HG03175 (cell line): ENCODE measurements at regions not wholly inside any gene's neighbourhood (a gene's known extent, or its start where the extent isn't known, plus 50 kb on each side); places are given as distances from the start of the nearest gene placed in this dataset.

Experiments
- ATAC-seq: cut with Tn5 transposase; IDR thresholded peaks from one replicate; pipeline ENCODE4 v1.9.1; 2021; ENCODE audit warnings: mild to moderate bottlenecking, moderate library complexity; ENCODE audit not compliant: unreplicated experiment

DNA sequence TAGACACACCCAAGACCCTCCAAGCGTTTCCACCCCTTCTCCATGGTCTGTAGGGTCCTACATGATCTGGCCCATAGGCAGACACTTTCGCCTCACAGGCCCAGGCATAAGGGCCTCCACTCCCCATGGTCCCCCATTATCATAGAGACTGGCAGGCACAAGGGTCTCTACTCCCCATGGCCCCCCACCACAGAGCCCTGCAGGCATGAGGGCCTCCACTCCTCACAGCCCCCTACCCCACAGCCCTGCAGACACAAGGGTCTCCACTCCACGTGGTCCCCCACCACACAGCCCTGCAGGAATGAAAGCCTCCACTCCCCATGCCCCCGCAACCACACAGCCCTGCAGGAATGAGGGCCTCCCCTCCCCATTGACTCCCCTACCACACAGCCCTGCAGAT, 159.7 kb upstream of the AGAP1 start:
- ATAC-seq: no peak

DNA sequence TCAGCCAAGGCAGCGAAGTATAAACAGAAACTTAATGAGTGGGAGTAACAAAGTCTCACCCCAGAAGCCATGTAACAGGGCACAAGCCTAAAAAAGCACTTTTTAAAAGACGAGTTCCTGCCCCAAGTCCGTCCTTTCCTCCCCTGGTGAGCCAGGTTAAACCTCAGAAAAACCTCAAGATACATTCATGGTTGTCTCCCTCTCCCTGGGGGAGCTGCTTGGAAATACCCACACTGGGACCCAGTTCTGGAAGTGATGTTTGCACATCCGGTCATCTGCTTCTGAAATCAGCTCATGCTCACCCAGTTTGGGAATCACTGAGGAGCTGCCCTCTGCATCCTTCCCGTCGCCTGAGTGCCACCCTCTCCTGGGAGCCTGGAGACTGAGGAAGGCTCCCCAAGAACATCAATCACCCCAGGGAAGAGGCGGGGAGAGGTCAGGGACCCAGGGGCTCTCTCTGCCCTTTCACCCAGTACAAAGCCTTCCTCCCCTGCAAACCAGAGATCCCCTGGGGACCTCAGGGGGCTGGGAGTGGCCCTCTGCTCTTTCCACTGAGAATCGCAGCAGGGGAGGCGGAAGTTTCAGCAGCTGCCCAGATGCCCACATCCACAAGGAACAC, 150.6 kb upstream of the AGAP1 start:
- ATAC-seq: no peak

DNA sequence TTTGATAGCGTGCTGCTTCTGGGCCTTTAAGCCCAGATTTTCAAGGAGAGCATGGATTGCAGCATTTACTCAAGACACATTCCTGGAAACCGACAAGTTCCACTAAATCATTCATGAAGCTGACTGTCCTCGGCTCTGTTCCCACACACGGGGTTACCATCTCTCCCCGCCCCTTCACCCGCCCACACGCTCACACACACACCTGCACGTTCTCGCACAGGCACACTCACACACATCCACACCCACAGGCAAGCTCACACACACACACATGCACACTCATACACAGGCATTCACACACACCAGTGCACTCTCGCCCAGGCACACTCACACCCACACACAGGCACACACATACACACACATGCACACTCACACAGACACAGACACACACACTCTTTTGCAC, 150.0 kb upstream of the AGAP1 start:
- no peak for ATAC-seq

DNA sequence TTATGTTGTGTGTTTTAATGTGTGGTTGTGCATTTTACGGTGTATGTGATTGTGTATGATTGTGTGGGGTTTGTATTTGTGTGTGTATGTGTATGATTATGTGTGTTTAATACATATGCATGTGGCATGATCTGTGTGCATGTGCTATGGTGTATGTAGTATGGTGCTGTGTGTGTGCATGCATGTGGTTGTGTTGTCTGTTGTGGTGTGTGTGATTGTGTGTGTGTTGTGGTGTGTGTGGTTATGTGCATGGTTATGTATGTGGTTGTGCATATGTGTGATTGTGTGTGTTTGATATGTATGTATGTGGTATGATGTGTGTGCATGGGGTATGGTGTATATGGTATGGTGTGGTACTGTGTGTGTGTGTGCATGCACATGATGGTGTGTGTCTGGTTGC, 148.1 kb upstream of the AGAP1 start:
- no peak for ATAC-seq

DNA sequence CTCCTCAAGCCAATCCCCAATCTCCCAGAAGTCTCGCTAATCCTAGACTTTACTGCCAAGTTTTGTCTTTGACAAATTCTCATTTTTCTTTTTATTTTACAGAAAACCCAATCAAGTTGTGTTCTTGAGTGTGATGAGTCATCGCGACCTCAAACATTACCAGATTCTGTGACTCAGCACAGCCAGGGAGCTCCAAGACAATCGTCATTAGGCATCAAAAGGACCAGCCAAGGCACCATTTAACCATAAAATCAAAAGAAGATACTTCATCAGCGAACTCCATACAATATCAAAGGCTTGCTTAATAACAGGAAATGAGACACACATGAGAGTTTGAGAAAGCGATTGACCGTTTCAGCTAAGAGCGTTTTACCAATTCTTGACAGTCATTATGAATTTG, 146.2 kb upstream of the AGAP1 start:
- no peak for ATAC-seq

DNA sequence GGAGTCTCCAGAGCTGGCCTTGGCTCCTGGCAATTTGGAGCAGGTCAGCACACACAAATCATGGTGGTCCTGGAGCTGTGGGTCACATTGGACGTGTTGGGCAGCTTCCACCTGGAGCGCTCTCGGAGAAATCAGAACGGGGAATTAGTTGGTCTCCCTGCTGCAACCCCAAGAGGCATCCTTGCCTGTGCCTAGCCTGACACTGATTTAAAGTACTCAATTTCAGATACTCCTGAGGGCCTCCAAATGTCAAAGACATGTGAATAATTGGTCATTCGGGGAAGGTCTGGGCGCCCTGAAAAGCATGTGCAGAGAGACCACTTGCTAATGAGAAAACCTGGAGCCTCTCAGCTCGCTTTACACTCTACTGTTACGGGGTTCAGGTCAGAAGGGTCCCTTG, 145.5 kb upstream of the AGAP1 start:
- ATAC-seq: no peak

DNA sequence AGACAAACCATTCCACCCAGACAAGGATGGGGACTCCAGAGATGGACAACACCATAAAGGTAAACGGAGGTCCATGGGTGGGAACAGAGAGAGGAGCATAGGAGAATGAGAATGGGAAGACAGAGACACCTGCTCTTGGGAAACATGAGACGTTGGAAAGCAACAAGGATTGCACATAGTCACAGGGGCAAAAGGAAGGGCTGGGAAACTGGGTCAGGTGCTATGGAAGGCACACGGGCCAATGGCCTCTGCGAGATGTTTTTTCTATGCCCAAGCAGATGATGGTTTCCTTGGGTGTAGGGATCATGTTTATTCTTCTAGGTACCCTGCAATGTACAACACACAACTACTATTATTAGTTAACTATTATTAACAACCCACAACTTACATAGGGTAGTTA, 143.6 kb upstream of the AGAP1 start:
- no peak for ATAC-seq

DNA sequence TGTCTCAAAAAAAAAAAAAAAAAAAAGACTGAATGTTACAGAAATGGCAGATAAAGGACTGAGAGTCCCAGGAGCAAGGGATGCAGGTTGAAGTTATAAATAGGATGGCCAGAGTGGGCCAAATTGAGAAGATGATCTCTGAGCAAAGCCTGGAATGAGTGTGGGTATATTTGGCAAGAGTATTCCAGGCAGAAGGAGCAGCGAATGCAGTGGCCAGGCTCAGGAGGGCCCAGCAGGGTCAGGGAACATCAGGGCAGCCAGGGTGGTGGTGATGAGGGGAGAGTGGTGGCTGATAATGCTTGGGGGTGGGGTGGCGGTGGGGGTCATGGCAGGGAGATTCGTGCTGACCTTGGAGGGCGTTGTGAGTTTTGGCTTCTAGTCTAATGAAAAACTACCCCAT, 141.3 kb upstream of the AGAP1 start:
- ATAC-seq: no peak

DNA sequence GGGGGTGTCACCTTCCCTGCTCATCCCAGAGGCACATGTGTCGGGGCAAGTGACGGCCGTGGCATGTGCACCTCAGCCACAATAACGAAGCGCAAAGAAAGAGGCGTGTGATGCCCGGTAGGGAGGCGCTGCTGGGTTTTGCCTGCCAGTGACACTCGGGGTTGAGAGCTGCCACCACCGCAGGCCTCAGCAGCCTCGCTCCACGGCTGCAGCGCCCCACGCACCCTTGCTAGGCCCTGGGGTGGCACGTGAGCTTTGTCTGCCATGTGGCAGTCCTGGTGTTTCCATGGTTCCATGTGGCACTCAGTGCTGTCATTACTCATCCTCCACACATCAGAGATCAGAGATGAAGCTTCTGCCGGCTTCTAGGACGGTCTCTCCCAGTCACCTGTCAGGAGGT, 136.0 kb upstream of the AGAP1 start:
- ATAC-seq: no peak

DNA sequence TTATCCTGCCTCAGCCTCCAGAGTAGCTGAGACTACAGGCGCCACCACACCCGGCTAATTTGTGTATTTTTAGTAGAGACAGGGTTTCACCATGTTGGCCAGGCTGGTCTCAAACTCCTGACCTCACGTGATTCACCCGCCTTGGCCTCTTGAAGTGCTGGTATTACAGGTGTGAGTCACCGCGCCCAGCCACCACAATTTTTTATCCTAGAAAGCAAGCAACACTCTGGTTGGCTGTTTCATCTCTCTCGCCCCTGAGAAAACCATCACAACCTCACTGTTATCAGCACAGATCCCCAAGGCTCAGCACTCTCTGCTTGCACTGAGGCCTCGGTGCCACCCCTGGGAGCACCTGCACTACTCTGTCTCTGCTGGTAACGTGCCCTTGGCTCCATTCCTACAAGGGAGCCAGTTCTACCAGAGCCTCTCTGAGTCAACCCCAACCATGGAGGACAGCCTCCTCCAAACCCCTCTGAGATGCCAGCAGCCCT, 134.8 kb upstream of the AGAP1 start:
- ATAC-seq: no peak

DNA sequence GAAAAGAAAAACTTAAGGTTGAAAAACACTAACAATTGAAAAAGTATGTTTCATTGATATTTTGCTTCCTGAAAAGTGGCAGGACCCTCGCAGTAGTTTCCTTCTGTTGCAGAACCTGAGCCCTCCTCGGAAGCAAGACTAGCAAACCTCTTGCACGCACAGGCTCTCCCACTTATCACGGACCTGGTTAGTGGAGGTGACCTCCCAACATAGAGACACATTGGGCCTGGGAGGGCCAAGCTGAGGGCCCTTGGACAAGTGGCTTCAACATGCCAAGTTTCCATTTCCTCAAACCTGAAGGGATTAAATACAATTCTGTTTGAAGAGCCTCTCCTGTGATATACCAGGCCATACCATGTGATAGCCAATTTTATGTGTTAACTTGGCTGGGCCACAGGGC, 133.4 kb upstream of the AGAP1 start:
- no peak for ATAC-seq

DNA sequence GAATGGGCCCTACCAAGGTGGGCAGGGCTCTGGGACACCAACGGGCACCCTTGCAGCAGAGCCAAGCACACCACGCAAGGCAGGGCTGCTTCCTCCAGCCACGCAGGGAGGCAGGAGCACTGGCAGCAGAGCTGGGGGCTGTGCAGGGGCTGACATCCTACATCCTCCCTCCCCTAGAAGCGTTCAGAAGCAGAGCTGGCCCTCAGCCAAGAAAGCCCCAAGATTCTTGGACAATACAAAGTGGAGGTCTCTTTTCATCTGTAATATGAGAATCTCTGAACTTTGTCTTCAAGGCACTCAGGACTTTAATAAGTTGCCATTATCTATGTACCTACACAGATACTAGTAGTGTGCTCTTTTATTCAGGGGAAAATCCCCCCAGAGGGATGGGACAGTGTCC, 128.1 kb upstream of the AGAP1 start:
- no peak for ATAC-seq

DNA sequence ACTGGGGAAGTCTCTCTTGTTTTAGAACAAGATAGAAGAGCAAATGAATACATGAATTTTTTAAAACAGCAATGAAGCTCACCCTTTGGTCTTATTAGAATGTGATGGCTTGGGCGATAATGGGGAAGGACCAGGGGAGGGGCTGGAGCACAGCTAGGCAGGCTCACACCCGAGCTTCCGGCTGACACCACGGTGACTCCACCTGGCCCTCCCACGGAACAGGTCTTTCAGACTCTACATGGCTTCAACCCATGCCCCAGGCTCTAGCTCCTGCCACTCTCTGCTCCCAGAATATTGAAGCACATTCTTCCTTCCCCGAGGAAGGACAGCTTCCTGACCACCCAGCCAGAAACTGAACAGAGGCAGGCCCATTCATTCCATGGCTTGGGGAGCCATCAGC, 127.5 kb upstream of the AGAP1 start:
- ATAC-seq: no peak

DNA sequence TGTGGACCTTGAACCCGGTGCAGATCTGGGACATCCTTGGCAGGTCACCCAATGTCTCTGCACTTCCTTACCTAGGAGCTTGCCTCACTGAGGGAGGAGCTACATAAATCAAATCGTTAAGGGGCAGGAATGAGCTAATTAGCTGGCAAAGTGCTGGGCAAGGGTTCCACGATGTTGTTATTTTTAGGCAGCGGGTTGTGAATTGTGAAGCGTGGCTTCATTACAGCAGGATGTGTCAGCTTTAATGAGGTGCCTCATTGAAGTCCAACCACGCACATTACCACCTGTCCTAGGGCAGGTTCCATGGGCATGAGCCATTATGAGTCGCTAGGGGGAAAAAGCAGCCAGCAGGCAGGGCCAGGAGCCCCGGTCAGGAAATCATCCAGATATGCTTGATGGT, 127.0 kb upstream of the AGAP1 start:
- ATAC-seq: no peak

DNA sequence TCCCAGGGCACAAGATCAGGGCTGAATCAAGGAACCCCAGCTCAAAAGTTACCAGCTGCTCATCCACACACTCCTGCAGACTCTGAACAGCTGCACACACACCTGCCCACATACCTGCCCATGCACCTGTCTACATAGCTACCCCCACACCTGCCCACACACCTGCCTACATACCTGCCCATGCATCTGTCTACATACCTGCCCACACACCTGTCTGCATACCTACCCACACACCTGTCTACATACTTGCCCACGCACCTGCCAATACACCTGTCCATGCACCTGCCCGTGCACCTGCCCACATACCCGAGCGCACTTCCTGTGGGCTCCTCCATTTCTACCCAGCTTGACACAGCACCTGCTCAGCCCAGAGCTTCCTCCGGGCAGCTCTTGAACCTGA, 122.8 kb upstream of the AGAP1 start:
- ATAC-seq: no peak

DNA sequence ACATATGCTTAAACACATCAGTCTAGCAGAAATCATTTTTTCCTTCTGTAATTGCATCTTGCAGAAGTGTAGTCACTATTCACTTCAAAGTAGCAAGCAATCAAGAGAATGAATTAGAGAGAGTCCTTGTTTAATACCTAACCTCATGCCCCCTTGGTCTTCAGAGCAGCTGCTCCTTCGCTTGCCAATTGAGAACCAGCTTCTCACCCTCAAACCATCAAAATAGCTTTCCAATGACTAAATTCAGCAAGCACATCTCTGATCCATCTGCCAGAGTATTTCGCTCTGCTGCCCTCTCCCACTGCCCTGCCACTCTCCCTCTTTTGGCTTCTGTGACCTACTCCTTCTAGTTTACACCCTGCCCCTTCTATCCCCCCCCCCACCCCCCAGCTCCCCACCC, 120.7 kb upstream of the AGAP1 start:
- no peak for ATAC-seq

DNA sequence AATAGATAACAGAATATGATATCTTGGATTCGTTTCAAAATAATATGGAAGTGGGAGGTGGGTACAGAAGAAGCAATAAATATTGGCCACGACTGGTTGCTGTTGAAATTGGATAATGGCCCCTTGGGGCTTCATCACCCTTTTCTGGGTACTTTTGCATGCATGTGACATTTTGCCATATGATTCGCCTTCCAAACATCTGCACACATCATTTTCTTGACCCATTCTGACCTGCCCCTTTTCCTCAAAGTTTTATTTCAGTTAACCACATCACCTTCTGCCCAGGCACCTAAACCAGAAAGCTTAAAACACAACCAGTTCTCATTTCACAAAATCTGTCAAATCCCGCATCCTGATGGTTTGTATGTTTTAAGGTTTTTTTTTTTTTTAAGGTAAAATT, 116.7 kb upstream of the AGAP1 start:
- no peak for ATAC-seq

DNA sequence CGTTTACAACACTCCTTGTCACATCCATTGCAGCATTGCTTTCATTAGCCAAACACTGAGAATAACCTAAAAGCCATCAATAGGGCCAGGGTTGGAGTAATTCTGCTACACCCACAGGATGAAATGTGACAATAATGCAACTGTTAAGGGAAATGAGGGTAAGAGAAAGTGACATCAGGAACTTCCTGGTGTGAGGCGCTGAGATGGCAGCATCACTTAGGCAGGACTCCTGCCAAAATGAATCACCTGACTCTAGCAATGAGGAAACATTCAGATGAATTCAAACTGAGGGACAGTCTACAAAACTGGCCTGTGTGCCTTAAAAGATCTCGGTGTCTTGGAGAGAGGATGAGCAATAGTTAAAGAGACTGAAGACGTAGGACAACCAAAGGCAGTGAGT, 115.6 kb upstream of the AGAP1 start:
- ATAC-seq: no peak

DNA sequence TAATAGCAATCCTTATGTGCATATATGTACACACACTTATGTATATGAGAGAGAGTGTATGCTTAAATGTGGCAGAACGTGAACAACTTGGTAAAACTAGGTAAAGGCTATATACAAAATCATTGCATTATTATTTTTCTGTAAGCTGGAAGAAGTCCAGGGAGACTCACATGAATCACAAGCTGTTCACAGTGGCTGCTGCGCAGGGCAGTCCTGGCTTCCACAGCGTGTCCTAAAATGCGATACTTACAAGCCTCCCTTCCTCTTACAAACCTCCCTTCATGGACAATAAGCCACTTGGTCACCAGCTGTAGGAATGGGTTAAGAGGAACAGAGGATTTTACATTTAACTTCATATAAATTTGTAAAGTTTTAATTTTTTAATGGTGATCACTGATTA, 114.9 kb upstream of the AGAP1 start:
- ATAC-seq: no peak

DNA sequence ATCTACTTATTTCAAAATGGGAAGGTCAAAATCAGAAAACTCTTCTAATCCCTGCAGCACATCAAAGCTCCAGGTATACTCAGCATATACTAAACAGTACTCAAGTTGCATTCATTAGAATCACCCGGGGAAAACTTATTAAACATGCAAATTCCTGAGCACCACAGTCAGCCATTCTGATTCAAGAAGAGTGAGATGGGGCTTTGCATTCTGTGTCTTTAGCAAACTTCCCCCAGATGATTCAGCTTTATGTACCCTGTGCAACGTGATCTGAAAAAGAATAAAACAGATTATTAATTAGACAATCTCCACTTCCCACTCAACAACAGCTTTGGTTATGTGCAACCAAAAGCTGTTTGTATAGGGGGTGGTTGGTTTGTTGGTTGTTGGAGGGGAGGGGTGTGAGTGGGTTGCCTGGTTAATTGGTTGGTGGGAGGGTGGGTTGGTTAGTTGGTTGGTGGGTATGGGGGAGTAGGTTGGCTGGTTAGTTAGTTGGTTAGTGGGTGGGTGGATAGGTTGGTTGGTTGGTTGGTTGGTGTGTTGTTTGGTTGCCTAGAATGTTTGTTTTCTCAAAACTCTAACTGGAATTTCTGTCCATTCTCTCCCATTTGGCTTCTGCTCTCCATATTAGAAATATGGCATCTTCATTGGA, 112.5 kb upstream of the AGAP1 start:
- no peak for ATAC-seq

DNA sequence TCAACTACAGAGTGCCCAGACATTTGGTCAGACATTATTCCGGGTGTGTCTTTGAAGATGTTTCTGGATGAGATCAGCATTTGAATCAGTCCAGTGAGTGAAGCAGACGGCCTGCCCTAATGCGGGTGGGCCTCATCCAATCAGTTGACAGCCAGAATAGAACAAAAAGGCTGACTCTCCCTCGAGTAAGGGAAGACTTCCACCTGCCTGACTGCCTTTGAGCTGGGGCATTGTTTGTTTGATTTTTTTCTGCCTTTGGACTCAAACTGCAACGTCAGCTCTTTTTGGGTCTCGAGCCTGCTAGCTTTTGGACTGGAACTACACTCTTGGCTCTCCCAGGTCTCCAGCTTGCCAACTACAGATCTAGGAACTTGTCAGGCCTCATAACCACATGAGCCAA, 111.7 kb upstream of the AGAP1 start:
- no peak for ATAC-seq

DNA sequence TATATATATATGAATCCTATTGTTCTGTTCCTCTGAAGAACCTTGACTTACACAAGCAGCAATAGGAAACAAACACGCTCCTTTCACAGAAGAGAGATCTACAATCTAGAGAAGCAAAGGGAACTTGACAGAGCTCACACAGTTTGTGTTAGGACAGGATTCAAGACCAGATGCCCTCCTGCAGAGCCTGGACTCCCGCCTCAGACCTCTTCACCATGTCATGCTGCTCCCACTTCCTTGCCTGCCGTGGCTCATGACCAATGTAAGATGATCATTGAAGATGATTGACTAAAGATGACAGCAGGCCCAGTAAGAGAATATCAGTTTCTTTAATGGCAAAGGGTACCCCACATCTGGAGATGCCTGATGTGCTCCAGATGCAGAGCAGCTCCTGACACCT, 111.2 kb upstream of the AGAP1 start:
- no peak for ATAC-seq

DNA sequence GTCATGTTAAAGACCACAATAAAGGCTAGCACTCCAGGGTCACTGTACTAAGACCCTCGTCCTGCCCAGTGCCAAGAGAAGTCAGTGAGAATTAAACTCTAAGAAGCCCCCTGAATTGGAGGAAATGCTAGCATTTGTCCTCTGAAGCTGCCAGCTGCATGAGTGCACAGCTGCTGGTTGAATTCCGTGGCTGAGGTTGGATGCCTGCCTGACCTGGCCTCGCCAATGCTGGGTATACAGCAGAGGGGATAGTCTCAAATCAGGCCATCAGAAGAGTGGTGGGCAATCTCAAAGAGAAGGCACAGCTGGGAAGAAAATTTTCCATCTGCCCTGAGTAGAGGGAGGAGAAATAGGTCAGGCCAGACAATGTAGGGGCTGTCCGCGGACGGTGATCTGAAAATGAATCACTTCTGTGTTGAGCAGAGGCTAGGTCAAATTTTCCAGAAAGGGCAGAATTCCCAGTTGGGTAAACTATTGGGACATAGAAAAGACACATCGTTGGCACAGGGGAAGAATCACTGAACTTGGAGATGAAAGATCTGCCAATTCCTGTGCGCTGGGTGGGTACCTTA, 110.5 kb upstream of the AGAP1 start:
- ATAC-seq: no peak
